Parathyroid adenoma (tissue), 2 donors: ENCODE measurements at regions not wholly inside any gene's neighbourhood (a gene's known extent, or its start where the extent isn't known, plus 50 kb on each side); places are given as distances from the start of the nearest gene placed in this dataset.

Experiments used
- H2AFZ ChIP-seq: fragments of 300-600 bp; sonication (generic); one replicate; pipeline ENCODE4 v1.7.0; 2017; ENCODE audit warnings: antibody characterized with exemption, mild to moderate bottlenecking
- H3K27ac ChIP-seq: fragments of 300-600 bp; sonication (generic); one replicate; pipeline ENCODE4 v1.7.0; 2017
- H3K27me3 ChIP-seq: fragments of 300-600 bp; sonication (generic); one replicate; pipeline ENCODE4 v1.7.0; 2017; ENCODE audit warnings: low read length; ENCODE audit not compliant: control insufficient read depth, insufficient read depth
- H3K36me3 ChIP-seq: fragments of 300-600 bp; sonication (generic); one replicate; pipeline ENCODE4 v1.7.0; 2017; ENCODE audit warnings: low read length; ENCODE audit not compliant: control insufficient read depth, insufficient read depth
- H3K4me1 ChIP-seq: fragments of 300-600 bp; sonication (generic); one replicate; pipeline ENCODE4 v1.7.0; 2017; ENCODE audit warnings: control low read depth
- H3K4me2 ChIP-seq: fragments of 300-600 bp; sonication (generic); one replicate; pipeline ENCODE4 v1.7.0; 2017; ENCODE audit warnings: low read length
- H3K4me3 ChIP-seq: fragments of 300-600 bp; sonication (generic); one replicate; pipeline ENCODE4 v1.7.0; 2017; ENCODE audit warnings: low read depth, low read length
- H3K79me2 ChIP-seq: fragments of 300-600 bp; sonication (generic); one replicate; pipeline ENCODE4 v1.7.0; 2017; ENCODE audit warnings: control low read depth
- H3K9ac ChIP-seq: fragments of 300-600 bp; sonication (generic); one replicate; pipeline ENCODE4 v1.7.0; 2017; ENCODE audit warnings: mild to moderate bottlenecking
- H3K9me3 ChIP-seq: fragments of 300-600 bp; sonication (generic); one replicate; pipeline ENCODE4 v1.7.0; 2017; ENCODE audit warnings: low read length; ENCODE audit not compliant: control insufficient read depth
- TF ChIP-seq, protein P1 (sequence below): fragments of 300-600 bp; sonication (generic); IDR thresholded peaks from one replicate; pipeline ENCODE4 v1.7.0; 2017; ENCODE audit warnings: antibody characterized with exemption, mild to moderate bottlenecking
- donor health status: primary hyperparathyroidism.

DNA sequence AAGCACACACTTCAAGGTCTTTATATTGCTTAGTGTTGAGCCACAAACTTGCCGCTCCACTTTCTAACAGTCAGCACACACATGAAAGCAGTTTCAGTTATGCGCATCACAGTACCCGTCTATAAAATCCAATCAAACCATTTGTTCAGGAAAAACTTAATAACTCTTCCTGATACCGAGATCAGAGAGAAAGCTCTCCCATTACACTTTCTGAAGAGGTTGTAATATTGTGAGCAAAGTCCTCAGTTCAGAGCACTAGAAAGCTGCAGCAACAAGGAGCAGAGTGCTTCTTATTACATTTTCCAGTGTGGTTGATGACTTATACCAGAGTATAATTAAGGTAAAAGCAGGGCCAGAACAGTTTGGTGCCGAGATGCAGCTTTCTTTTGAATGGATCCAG lies 102.8 kb upstream of the F3 start:
- no peaks in the 10 kb centered on the region for H3K9me3 ChIP-seq
- H3K27ac ChIP-seq = no peak overlapping the region
- no peak overlapping the region for H3K4me2 ChIP-seq
- no peak overlapping the region for H2AFZ ChIP-seq
- H3K4me1 ChIP-seq = no peaks in the 10 kb centered on the region
- no peak overlapping the region for H3K9ac ChIP-seq
- H3K36me3 ChIP-seq = no peaks in the 10 kb centered on the region
- no peak overlapping the region for H3K4me3 ChIP-seq
- TF ChIP-seq, protein P1, sequence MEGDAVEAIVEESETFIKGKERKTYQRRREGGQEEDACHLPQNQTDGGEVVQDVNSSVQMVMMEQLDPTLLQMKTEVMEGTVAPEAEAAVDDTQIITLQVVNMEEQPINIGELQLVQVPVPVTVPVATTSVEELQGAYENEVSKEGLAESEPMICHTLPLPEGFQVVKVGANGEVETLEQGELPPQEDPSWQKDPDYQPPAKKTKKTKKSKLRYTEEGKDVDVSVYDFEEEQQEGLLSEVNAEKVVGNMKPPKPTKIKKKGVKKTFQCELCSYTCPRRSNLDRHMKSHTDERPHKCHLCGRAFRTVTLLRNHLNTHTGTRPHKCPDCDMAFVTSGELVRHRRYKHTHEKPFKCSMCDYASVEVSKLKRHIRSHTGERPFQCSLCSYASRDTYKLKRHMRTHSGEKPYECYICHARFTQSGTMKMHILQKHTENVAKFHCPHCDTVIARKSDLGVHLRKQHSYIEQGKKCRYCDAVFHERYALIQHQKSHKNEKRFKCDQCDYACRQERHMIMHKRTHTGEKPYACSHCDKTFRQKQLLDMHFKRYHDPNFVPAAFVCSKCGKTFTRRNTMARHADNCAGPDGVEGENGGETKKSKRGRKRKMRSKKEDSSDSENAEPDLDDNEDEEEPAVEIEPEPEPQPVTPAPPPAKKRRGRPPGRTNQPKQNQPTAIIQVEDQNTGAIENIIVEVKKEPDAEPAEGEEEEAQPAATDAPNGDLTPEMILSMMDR = no peak
- no peaks in the 10 kb centered on the region for H3K27me3 ChIP-seq
- no peaks in the 10 kb centered on the region for H3K79me2 ChIP-seq

DNA sequence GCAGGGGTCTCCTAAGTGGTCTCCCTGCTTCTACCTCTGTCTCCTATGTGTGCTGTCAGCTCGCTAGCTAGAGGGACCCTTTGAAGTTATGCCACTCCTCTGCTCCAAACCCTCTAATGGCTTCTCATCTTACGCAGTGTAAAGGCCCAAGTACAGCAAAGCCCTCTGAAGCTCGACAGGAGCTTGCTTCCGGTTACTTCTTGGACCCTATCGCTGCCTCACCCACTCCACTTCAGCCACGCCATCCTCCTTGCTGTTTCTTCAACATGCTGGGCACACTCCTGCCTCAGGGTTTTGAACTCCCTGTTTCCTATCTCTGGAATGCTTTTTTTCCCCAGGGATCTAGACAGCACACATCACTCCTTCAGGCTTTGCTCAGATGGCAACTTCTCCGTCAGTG lies 102.3 kb upstream of the F3 start:
- no peak overlapping the region for H3K9ac ChIP-seq
- H3K36me3 ChIP-seq = no peaks in the 10 kb centered on the region
- H3K79me2 ChIP-seq = no peaks in the 10 kb centered on the region
- H3K4me1 ChIP-seq = no peaks in the 10 kb centered on the region
- no peaks in the 10 kb centered on the region for H3K27me3 ChIP-seq
- H3K9me3 ChIP-seq = no peaks in the 10 kb centered on the region
- H3K27ac ChIP-seq = no peak overlapping the region
- TF ChIP-seq, protein P1 = no peak
- no peak overlapping the region for H3K4me2 ChIP-seq
- no peak overlapping the region for H3K4me3 ChIP-seq
- H2AFZ ChIP-seq = no peak overlapping the region

DNA sequence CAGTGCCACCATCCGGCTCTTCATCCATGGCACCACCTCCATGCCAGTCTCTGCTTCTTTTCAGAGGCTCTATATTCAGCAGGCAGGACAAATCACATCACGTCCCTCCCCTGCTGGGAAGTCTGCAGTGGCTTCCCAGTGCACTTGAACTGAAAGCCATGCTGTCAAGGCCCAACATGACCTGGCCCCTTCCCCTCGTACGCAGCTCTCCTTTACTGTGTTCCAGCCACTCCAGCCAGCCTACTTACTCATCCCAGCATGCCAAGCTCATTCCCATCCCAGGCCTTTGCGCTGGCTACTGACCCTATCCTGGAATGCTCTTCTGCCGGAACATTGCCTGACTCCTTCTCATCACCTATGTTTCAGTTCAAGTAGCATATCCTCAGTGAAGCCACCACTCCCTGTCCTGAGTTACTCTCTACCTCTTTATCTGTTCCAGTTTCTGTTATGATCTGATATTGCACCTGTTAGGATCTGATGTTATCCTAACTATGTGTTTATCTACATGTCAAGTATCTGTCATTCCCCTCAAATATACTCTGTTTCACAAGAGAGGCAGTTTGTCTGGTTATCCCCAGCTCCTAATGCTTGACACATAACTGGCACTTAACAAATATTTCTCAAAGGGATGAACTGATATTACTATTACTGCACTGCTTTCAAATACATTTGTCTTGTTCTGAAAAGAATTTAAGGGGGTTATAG lies 101.2 kb upstream of the F3 start:
- H3K36me3 ChIP-seq = no peaks in the 10 kb centered on the region
- no peak overlapping the region for H2AFZ ChIP-seq
- H3K4me1 ChIP-seq = no peaks in the 10 kb centered on the region
- no peak overlapping the region for H3K9ac ChIP-seq
- no peak overlapping the region for H3K4me3 ChIP-seq
- TF ChIP-seq, protein P1 = no peak
- H3K4me2 ChIP-seq = no peak overlapping the region
- H3K27ac ChIP-seq = no peak overlapping the region
- no peaks in the 10 kb centered on the region for H3K9me3 ChIP-seq
- H3K79me2 ChIP-seq = no peaks in the 10 kb centered on the region
- H3K27me3 ChIP-seq = no peaks in the 10 kb centered on the region

- H3K4me2 ChIP-seq = no peak overlapping the region
- H3K9me3 ChIP-seq = no peaks in the 10 kb centered on the region
- TF ChIP-seq, protein P1 = no peak
- H3K27ac ChIP-seq = no peak overlapping the region
- H3K79me2 ChIP-seq = no peaks in the 10 kb centered on the region
- H3K9ac ChIP-seq = no peak overlapping the region
- H3K4me1 ChIP-seq = no peaks in the 10 kb centered on the region
- no peaks in the 10 kb centered on the region for H3K27me3 ChIP-seq
- no peak overlapping the region for H2AFZ ChIP-seq
- no peaks in the 10 kb centered on the region for H3K36me3 ChIP-seq
- H3K4me3 ChIP-seq = no peak overlapping the region
These were observed 100.4 kb upstream of the F3 start for GRCh38 chr1:94641990-94642389.

GRCh38 chr1:94640125-94640524 lies 98.6 kb upstream of the F3 start:
- H3K9me3 ChIP-seq = no peaks in the 10 kb centered on the region

More at GRCh38 chr1:94640125-94640524, 98.6 kb upstream of the F3 start:
- Histone ChIP-seq H3K4me1 (no peaks in the 10 kb centered on the region), H3K9ac (no peak overlapping the region), H3K36me3 (no peaks in the 10 kb centered on the region), H3K27me3 (no peaks in the 10 kb centered on the region), H3K27ac (no peak overlapping the region), H2AFZ (no peak overlapping the region), H3K4me3 (no peak overlapping the region), H3K4me2 (no peak overlapping the region), H3K79me2 (no peaks in the 10 kb centered on the region)
- TF ChIP-seq, protein P1 = no peak
